Activated CD4-positive, alpha-beta T cell treated with anti-CD3 and anti-CD28 coated beads, Interleukin-2, amount 50 U/mL, for 4 hours (primary cell): ENCODE measurements at regions not wholly inside any gene's neighbourhood (a gene's known extent, or its start where the extent isn't known, plus 50 kb on each side); places are given as distances from the start of the nearest gene placed in this dataset.
"Not testable (repeated sequence)": the region's sequence is repeated elsewhere in the genome, so short reads cannot be mapped to it uniquely, and the experiment has no call there.

Source experiments
- DNase-seq, 2 experiments: peaks; one replicate each; pipeline ENCODE4 v3.0.0-alpha.2; 2020

GRCh38 chr2:12613137-12613835 is 103.5 kb upstream of the TRIB2 start:
- no peak for DNase-seq

GRCh38 chr2:12615509-12615908 is 101.2 kb upstream of the TRIB2 start:
- DNase-seq: no peak

GRCh38 chr2:12616456-12617156 is 100.1 kb upstream of the TRIB2 start:
- no peak for DNase-seq

GRCh38 chr2:12617366-12617765 is 99.4 kb upstream of the TRIB2 start:
- no peak for DNase-seq

GRCh38 chr2:12617853-12618252 is 98.9 kb upstream of the TRIB2 start:
- no peak for DNase-seq

GRCh38 chr2:12618576-12618975 is 98.2 kb upstream of the TRIB2 start:
- no peak for DNase-seq

GRCh38 chr2:12619975-12620374 is 96.8 kb upstream of the TRIB2 start:
- no peak for DNase-seq

GRCh38 chr2:12620759-12621158 is 96.0 kb upstream of the TRIB2 start:
- no peak for DNase-seq

GRCh38 chr2:12623051-12623450 is 93.7 kb upstream of the TRIB2 start:
- no peak for DNase-seq

GRCh38 chr2:12624384-12624783 is 92.4 kb upstream of the TRIB2 start:
- no peak for DNase-seq

GRCh38 chr2:12624905-12625598 is 91.7 kb upstream of the TRIB2 start:
- no peak for DNase-seq

- not testable (repeated sequence) for DNase-seq
These were observed 88.2 kb upstream of the TRIB2 start for GRCh38 chr2:12628541-12628940.

- DNase-seq: no peak
These were observed 79.7 kb upstream of the TRIB2 start for GRCh38 chr2:12636837-12637581.

- DNase-seq: no peak
These were observed 79.0 kb upstream of the TRIB2 start for GRCh38 chr2:12637754-12638153.

- no peak for DNase-seq
These were observed 75.3 kb upstream of the TRIB2 start for GRCh38 chr2:12641441-12641840.

- no peak for DNase-seq
These were observed 74.4 kb upstream of the TRIB2 start for GRCh38 chr2:12642332-12642731.

GRCh38 chr2:12642859-12643258 is 73.9 kb upstream of the TRIB2 start:
- DNase-seq: no peak

- no peak for DNase-seq
These were observed 66.9 kb upstream of the TRIB2 start for GRCh38 chr2:12649602-12650400.

- no peak for DNase-seq
These were observed 65.1 kb upstream of the TRIB2 start for GRCh38 chr2:12651641-12652040.

- no peak for DNase-seq
These were observed 64.0 kb upstream of the TRIB2 start for GRCh38 chr2:12652723-12653122.

- no peak for DNase-seq
These were observed 59.2 kb upstream of the TRIB2 start for GRCh38 chr2:12657560-12657959.

- no peak for DNase-seq
These were observed 58.3 kb upstream of the TRIB2 start for GRCh38 chr2:12658310-12658945.
